Epithelial cell of esophagus (primary cell): ENCODE measurements at regions not wholly inside any gene's neighbourhood (a gene's known extent, or its start where the extent isn't known, plus 50 kb on each side); places are given as distances from the start of the nearest gene placed in this dataset.

Experiments
- DNase-seq: peaks from one replicate; pipeline ENCODE4 v3.0.0; 2010; ENCODE audit warnings: low read depth
- H3K4me3 ChIP-seq: 2 replicates; pipeline ENCODE4 v1.5.1; 2011; ENCODE audit warnings: mild to moderate bottlenecking, low read length, control low read depth
- TF ChIP-seq, protein P1 (sequence below): IDR thresholded peaks from 2 replicates; pipeline ENCODE4 v1.5.1; 2011; ENCODE audit warnings: low read depth, mild to moderate bottlenecking, low read length, control low read depth, inconsistent platforms; ENCODE audit not compliant: insufficient read depth; ENCODE audit errors: missing control alignments

DNA sequence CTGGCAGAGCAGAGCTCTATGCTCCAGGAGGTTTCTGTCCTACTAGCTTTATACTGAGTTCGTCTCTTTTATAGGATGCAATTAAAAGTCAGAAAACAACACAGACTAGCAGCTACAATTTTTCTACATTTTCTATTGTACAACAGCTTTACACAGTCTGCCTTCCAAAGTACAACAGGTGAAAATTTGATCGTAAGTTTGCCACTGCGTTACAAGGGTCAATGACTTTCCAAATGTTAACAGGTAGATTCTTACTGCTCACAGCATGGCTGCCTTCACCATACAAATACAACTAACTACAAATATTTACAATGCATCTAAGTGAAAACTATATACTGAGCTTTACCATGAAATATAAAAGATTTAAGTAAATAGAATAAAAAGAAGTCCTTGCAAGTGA, 268.6 kb upstream of the SLCO3A1 start:
- TF ChIP-seq, protein P1, sequence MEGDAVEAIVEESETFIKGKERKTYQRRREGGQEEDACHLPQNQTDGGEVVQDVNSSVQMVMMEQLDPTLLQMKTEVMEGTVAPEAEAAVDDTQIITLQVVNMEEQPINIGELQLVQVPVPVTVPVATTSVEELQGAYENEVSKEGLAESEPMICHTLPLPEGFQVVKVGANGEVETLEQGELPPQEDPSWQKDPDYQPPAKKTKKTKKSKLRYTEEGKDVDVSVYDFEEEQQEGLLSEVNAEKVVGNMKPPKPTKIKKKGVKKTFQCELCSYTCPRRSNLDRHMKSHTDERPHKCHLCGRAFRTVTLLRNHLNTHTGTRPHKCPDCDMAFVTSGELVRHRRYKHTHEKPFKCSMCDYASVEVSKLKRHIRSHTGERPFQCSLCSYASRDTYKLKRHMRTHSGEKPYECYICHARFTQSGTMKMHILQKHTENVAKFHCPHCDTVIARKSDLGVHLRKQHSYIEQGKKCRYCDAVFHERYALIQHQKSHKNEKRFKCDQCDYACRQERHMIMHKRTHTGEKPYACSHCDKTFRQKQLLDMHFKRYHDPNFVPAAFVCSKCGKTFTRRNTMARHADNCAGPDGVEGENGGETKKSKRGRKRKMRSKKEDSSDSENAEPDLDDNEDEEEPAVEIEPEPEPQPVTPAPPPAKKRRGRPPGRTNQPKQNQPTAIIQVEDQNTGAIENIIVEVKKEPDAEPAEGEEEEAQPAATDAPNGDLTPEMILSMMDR = no peak
- no peak for DNase-seq
- H3K4me3 ChIP-seq = no peak overlapping the region

DNA sequence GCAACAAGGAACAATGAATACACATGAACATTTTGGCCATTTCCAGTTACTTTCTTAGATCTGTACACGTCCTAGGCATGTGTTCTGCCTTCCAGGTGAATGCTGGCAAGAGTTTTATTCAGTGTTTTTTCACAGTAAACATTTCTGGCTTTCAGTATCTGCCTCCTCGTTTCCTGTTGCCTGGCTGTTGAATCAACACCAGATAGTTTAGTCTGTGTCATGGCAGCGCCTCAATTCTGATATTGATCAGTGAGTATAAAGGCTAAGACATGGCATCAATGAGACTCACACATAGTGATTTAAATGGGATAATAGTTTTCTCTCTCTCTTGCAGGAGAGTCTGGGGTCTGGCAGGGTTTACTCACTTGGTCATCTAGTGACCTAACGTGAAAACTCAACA, 266.9 kb upstream of the SLCO3A1 start:
- DNase-seq = no peak
- H3K4me3 ChIP-seq = no peak overlapping the region
- TF ChIP-seq, protein P1 = no peak

DNA sequence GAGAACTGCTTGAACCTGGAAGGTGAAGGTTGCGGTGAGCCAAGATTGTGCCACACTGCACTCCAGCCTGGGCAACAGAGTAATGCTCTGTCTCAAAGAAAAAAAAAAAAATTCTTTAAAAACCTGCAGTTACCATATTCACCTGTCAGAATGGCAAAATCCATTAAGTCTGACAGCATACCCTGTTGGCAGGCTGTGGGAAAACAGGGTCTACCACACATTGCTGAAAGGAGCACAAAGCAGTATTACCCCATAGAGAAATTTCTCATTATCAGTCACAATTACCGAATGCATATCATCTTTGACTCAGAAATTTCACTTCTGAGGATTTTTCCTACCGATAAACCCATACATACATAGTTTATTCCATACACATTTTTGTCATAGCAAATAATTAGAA, 264.1 kb upstream of the SLCO3A1 start:
- H3K4me3 ChIP-seq = no peak overlapping the region
- TF ChIP-seq, protein P1 = no peak
- DNase-seq = no peak

DNA sequence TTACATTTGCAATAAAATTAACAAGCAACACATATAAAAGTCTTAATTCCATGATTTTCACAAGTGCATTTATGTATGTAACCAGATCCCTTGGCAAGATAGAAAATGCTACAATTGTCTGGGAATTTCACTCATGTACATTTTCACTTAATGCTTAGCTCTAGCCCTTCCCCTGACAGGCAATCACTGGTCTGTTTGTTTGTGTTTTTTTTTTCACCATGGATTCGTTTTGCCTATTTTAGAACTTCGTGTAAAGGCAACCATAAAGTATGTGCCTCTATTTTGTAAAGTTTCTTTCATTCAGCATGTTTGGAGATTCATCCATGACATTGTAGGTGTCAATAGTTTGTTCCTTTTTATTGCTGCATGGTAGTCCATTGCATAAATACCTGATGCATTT, 260.9 kb upstream of the SLCO3A1 start:
- TF ChIP-seq, protein P1 = no peak
- DNase-seq = no peak
- H3K4me3 ChIP-seq = no peak overlapping the region

DNA sequence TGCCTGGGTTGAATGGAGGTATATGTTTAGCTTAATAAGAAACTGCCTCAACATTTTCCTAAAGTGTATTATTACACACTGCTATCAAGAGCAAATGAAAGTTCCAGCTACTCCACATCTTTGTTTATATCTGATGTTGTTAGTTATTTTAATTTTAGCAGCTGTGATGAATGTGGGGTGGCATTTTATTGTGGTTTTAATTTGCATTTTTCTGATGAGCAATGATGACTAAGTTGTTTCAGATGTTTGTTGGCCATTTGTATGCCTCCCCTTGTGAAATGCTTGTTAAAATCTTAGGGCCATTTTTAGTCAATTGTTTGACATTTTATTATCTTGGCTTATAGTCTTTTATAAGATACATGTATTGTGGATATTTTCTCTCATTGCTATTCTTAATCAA, 260.4 kb upstream of the SLCO3A1 start:
- DNase-seq = peak; percentile 41
- TF ChIP-seq, protein P1 = no peak
- H3K4me3 ChIP-seq = no peak overlapping the region

DNA sequence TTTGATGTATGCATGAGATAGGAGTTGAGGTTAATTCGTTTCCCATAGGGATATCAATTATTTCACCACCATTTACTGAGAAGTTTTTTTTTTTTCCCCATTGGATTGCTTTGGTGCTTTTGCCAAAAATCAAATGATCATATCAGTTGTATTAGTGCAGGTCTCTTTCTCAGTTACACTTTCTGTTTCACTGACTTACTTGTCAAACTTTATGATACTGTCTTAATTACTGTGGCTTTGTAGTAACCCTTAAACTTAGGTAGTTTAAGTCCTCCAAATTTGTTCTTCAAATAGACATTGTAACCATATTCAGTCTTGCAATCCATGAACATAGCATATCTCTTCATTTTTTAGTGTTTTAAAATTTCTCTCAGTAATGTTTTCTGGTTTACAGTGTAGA, 259.9 kb upstream of the SLCO3A1 start:
- TF ChIP-seq, protein P1 = no peak
- DNase-seq = no peak
- no peak overlapping the region for H3K4me3 ChIP-seq

DNA sequence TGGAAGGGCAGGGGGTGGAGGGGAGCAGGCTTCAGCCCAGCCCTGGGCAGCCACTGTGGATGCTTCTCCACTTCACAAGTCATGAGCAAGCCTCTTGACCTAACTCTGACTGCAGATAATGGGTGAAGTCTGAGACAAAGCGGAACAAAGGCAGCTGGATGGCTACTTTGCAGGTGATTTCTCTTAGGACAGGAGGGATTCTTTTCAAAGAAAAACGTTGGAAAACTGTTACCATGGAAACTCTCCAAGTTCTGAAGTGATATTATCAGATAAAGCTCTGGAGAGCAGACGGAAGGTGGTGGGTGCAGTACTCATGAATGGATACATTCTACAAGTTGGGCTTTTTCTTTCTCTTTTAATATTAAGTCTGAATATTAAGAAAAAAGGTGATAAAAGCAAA, 254.2 kb upstream of the SLCO3A1 start:
- H3K4me3 ChIP-seq = no peak overlapping the region
- TF ChIP-seq, protein P1 = no peak
- no peak for DNase-seq
